MM.1S (cell line): ENCODE measurements at regions not wholly inside any gene's neighbourhood (a gene's known extent, or its start where the extent isn't known, plus 50 kb on each side); places are given as distances from the start of the nearest gene placed in this dataset.

Experiments used
- DNase-seq: peaks from one replicate; pipeline ENCODE4 v3.0.0-alpha.2; 2015
- H2AFZ ChIP-seq: fragments of 300-600 bp; sonication (generic); 2 replicates; pipeline ENCODE4 v1.6.0; 2016; ENCODE audit warnings: antibody characterized with exemption, low read length
- H3F3A ChIP-seq: fragments of 300-600 bp; sonication (generic); 2 replicates; pipeline ENCODE4 v1.6.1; 2016; ENCODE audit warnings: mild to moderate bottlenecking, antibody characterized with exemption, low read length, moderate library complexity, mixed read lengths; ENCODE audit not compliant: insufficient read depth
- H3K27ac ChIP-seq: fragments of 300-600 bp; sonication (generic); 2 replicates; pipeline ENCODE4 v1.5.1; 2016; ENCODE audit warnings: mild to moderate bottlenecking, low read length
- H3K27me3 ChIP-seq: fragments of 300-600 bp; sonication (generic); replicated peaks from 2 replicates; pipeline ENCODE4 v1.6.0; 2016; ENCODE audit warnings: low read length; ENCODE audit not compliant: insufficient read depth
- H3K36me3 ChIP-seq: fragments of 300-600 bp; sonication (generic); replicated peaks from 2 replicates; pipeline ENCODE4 v1.6.1; 2016; ENCODE audit warnings: mild to moderate bottlenecking, low read length, mixed read lengths; ENCODE audit not compliant: insufficient read depth
- H3K4me1 ChIP-seq: fragments of 300-600 bp; sonication (generic); 2 replicates; pipeline ENCODE4 v1.6.1; 2016; ENCODE audit warnings: low read length, mixed read lengths
- H3K4me2 ChIP-seq: fragments of 300-600 bp; sonication (generic); 2 replicates; pipeline ENCODE4 v1.6.0; 2016; ENCODE audit warnings: low read depth, low read length
- H3K4me3 ChIP-seq: fragments of 300-600 bp; sonication (generic); 2 replicates; pipeline ENCODE4 v1.5.1; 2016; ENCODE audit warnings: low read length, mixed read lengths
- H3K79me2 ChIP-seq: fragments of 300-600 bp; sonication (generic); 2 replicates; pipeline ENCODE4 v1.6.1; 2016; ENCODE audit warnings: mixed run types, low read length, mixed read lengths
- H3K9ac ChIP-seq: fragments of 300-600 bp; sonication (generic); 2 replicates; pipeline ENCODE4 v1.6.1; 2016; ENCODE audit warnings: low read length, mixed read lengths
- H3K9me2 ChIP-seq: fragments of 300-600 bp; sonication (generic); replicated peaks from 2 replicates; pipeline ENCODE4 v1.6.1; 2016; ENCODE audit warnings: mild to moderate bottlenecking, low read length, mixed read lengths; ENCODE audit not compliant: insufficient read depth
- H3K9me3 ChIP-seq: fragments of 300-600 bp; sonication (generic); replicated peaks from 2 replicates; pipeline ENCODE4 v1.6.1; 2016; ENCODE audit warnings: mild to moderate bottlenecking, low read length, mixed read lengths; ENCODE audit not compliant: insufficient read depth
- H4K20me1 ChIP-seq: fragments of 300-600 bp; sonication (generic); 2 replicates; pipeline ENCODE4 v1.6.1; 2016; ENCODE audit warnings: mild to moderate bottlenecking, low read length, moderate library complexity, mixed read lengths; ENCODE audit not compliant: insufficient read depth
- CTCF ChIP-seq: fragments of 300-600 bp; sonication (generic); IDR thresholded peaks from 2 replicates; pipeline ENCODE4 v1.5.1; 2016; ENCODE audit warnings: antibody characterized with exemption, low read length, mixed read lengths
- EZH2 ChIP-seq: fragments of 300-600 bp; sonication (generic); optimal IDR thresholded peaks from 2 replicates; pipeline ENCODE3; 2017; ENCODE audit warnings: low read depth, mild to moderate bottlenecking, antibody characterized with exemption, low read length, mixed read lengths
- EZH2phosphoT487 ChIP-seq: fragments of 300-600 bp; sonication (generic); IDR thresholded peaks from 2 replicates; pipeline ENCODE4 v1.6.1; 2018; ENCODE audit warnings: antibody characterized with exemption, low read length

- Histone ChIP-seq H3K9me3 (no peaks in the 10 kb centered on the region), H4K20me1 (no peaks in the 10 kb centered on the region), H2AFZ (no peak overlapping the region), H3K4me3 (no peak overlapping the region), H3K4me2 (no peak overlapping the region), H3K4me1 (no peaks in the 10 kb centered on the region), H3K9me2 (no peaks in the 10 kb centered on the region), H3K79me2 (no peaks in the 10 kb centered on the region), H3K27me3 (no peaks in the 10 kb centered on the region), H3K36me3 (no peaks in the 10 kb centered on the region), H3F3A (no peaks in the 10 kb centered on the region), H3K27ac (no peak overlapping the region), H3K9ac (no peak overlapping the region)
- no peak for DNase-seq
- TF ChIP-seq EZH2phosphoT487, result no peak
These were observed 354.4 kb upstream of the FLRT2 start for GRCh38 chr14:85175556-85175955.

- H3K4me2 ChIP-seq, result no peak overlapping the region
These were observed 351.1 kb upstream of the FLRT2 start for GRCh38 chr14:85178864-85179263.

GRCh38 chr14:85180876-85181275 lies 349.1 kb upstream of the FLRT2 start:
- H3K9me2 ChIP-seq, result no peaks in the 10 kb centered on the region
- no peak overlapping the region for H3K4me2 ChIP-seq
- TF ChIP-seq EZH2phosphoT487 (no peak), EZH2 (no peak)
- H3K27me3 ChIP-seq, result no peaks in the 10 kb centered on the region
- H3K27ac ChIP-seq, result no peak overlapping the region
- H3K9ac ChIP-seq, result no peak overlapping the region
- no peaks in the 10 kb centered on the region for H3K4me1 ChIP-seq
- no peak overlapping the region for H3K4me3 ChIP-seq
- DNase-seq, result no peak
- no peaks in the 10 kb centered on the region for H4K20me1 ChIP-seq
- no peaks in the 10 kb centered on the region for H3F3A ChIP-seq
- H3K36me3 ChIP-seq, result no peaks in the 10 kb centered on the region
- H2AFZ ChIP-seq, result no peak overlapping the region
- H3K79me2 ChIP-seq, result no peaks in the 10 kb centered on the region
- no peaks in the 10 kb centered on the region for H3K9me3 ChIP-seq

More at GRCh38 chr14:85178864-85179263, 351.1 kb upstream of the FLRT2 start:
- H3K4me3 ChIP-seq, result no peak overlapping the region
- no peaks in the 10 kb centered on the region for H3K9me3 ChIP-seq
- H3K27me3 ChIP-seq, result no peaks in the 10 kb centered on the region
- no peaks in the 10 kb centered on the region for H3F3A ChIP-seq
- no peak overlapping the region for H3K27ac ChIP-seq
- H3K9ac ChIP-seq, result no peak overlapping the region
- no peak overlapping the region for H2AFZ ChIP-seq
- no peak for TF ChIP-seq EZH2
- TF ChIP-seq CTCF, result no peak
- no peak for TF ChIP-seq EZH2phosphoT487
- H4K20me1 ChIP-seq, result no peaks in the 10 kb centered on the region
- H3K4me1 ChIP-seq, result no peaks in the 10 kb centered on the region
- no peaks in the 10 kb centered on the region for H3K79me2 ChIP-seq
- DNase-seq, result no peak
- no peaks in the 10 kb centered on the region for H3K36me3 ChIP-seq
- H3K9me2 ChIP-seq, result no peaks in the 10 kb centered on the region

- TF ChIP-seq EZH2phosphoT487 (no peak), CTCF (no peak), EZH2 (no peak)
- Histone ChIP-seq H3K4me2 (no peak overlapping the region), H3K9me2 (no peaks in the 10 kb centered on the region), H3K9me3 (no peaks in the 10 kb centered on the region), H3K4me1 (no peaks in the 10 kb centered on the region), H2AFZ (no peak overlapping the region), H3K9ac (no peak overlapping the region), H3K27me3 (no peaks in the 10 kb centered on the region), H3K4me3 (no peak overlapping the region), H3K27ac (no peak overlapping the region), H3K79me2 (no peaks in the 10 kb centered on the region), H3K36me3 (no peaks in the 10 kb centered on the region), H4K20me1 (no peaks in the 10 kb centered on the region), H3F3A (no peaks in the 10 kb centered on the region)
- no peak for DNase-seq
These were observed 347.7 kb upstream of the FLRT2 start for GRCh38 chr14:85182282-85182681.
